H1 (cell line): ENCODE measurements at regions not wholly inside any gene's neighbourhood (a gene's known extent, or its start where the extent isn't known, plus 50 kb on each side); places are given as distances from the start of the nearest gene placed in this dataset.

ENCODE experiments used
- HDAC2 ChIP-seq, 2 experiments: fragments of 300-600 bp in 1 of 2; sonication (generic) in 1 of 2; IDR thresholded peaks; 2 replicates each; pipeline ENCODE4 v1.6.1; 2011 to 2012; ENCODE audit warnings: low read depth in 2 of 2, low read length in 2 of 2, mild to moderate bottlenecking in 2 of 2, moderate library complexity in 2 of 2, borderline replicate concordance in 1 of 2, inconsistent platforms in 1 of 2
- KDM4A ChIP-seq: IDR thresholded peaks from one replicate; pipeline ENCODE4 v1.7.1; 2012; ENCODE audit warnings: low read depth, mild to moderate bottlenecking, moderate library complexity, low read length, inconsistent platforms; ENCODE audit not compliant: severe bottlenecking
- SP2 ChIP-seq: IDR thresholded peaks from 2 replicates; pipeline ENCODE4 v1.6.1; 2012; ENCODE audit warnings: mild to moderate bottlenecking, low read length, inconsistent platforms

- TF ChIP-seq KDM4A = no peak
- no peak for TF ChIP-seq HDAC2 (IDR thresholded peaks at IDR 0.05; ENCODE audit: borderline replicate concordance in 1 of 2, low read depth in 2 of 2, low read length in 2 of 2)
- TF ChIP-seq SP2 = no peak
- TF ChIP-seq, all 59 proteins: peak for 0
Observed at GRCh38 chr1:57854436-57854835, 430.6 kb upstream of the DAB1 start (continued).
